ENCODE measurements at regions not wholly inside any gene's neighbourhood (a gene's known extent, or its start where the extent isn't known, plus 50 kb on each side); places are given as distances from the start of the nearest gene placed in this dataset.

GRCh38 chr2:163453920-163454319 lies 281.9 kb downstream of the FIGN start:
- no peak overlapping the region for H3K4me3 ChIP-seq (ENCODE audit: control insufficient read depth, low read depth, low read length)
- no peak for DNase-seq (ENCODE audit: low read depth)
- TF ChIP-seq, protein P1, sequence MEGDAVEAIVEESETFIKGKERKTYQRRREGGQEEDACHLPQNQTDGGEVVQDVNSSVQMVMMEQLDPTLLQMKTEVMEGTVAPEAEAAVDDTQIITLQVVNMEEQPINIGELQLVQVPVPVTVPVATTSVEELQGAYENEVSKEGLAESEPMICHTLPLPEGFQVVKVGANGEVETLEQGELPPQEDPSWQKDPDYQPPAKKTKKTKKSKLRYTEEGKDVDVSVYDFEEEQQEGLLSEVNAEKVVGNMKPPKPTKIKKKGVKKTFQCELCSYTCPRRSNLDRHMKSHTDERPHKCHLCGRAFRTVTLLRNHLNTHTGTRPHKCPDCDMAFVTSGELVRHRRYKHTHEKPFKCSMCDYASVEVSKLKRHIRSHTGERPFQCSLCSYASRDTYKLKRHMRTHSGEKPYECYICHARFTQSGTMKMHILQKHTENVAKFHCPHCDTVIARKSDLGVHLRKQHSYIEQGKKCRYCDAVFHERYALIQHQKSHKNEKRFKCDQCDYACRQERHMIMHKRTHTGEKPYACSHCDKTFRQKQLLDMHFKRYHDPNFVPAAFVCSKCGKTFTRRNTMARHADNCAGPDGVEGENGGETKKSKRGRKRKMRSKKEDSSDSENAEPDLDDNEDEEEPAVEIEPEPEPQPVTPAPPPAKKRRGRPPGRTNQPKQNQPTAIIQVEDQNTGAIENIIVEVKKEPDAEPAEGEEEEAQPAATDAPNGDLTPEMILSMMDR (IDR thresholded peaks at IDR 0.05; ENCODE audit: control insufficient read depth, insufficient read depth, low read depth, low read length, missing control alignments), result no peak

DNA sequence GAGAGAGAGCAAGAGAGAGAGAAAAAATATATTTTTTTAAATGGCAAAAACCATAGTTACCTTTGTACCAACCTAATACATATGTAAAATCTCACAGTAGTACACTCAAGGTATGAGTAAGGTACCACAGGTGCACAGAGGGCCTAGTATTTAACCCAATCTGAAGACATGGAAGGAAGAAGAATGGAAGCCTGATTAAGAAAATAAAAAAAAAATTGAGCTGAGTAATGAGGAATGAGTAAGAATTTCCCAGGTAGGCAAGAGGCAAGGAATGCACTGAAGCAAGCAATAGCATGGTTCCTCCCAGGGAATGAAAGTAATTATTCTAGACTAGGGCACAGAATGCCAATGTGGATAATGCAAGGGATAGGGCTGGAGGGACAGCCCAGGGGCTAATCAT lies 294.2 kb downstream of the FIGN start:
- no peak overlapping the region for H3K4me3 ChIP-seq (ENCODE audit: control insufficient read depth, low read depth, low read length)
- TF ChIP-seq, protein P1 (IDR thresholded peaks at IDR 0.05; ENCODE audit: control insufficient read depth, insufficient read depth, low read depth, low read length, missing control alignments), result no peak
- no peak for DNase-seq (ENCODE audit: low read depth)

DNA sequence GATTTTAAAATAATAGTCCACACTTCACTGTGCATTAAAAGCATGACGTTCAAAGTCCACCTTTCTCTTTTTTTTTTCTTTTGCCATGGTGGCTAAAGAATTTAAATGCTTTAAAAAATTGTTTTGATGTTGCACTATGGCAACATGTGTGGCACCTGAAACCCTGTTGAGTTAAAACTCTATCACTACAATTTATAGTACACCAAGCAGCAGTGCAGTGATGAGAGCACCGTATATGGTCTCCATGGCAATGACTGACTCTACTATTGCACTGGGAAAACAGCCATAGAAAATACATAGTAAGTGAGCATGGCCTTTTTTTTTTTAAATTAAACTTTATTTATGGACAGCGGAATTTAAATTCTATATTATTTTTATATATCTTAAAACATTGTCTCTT lies 298.8 kb downstream of the FIGN start:
- no peak overlapping the region for H3K4me3 ChIP-seq (ENCODE audit: control insufficient read depth, low read depth, low read length)
- TF ChIP-seq, protein P1 (IDR thresholded peaks at IDR 0.05; ENCODE audit: control insufficient read depth, insufficient read depth, low read depth, low read length, missing control alignments), result no peak
- no peak for DNase-seq (ENCODE audit: low read depth)

DNA sequence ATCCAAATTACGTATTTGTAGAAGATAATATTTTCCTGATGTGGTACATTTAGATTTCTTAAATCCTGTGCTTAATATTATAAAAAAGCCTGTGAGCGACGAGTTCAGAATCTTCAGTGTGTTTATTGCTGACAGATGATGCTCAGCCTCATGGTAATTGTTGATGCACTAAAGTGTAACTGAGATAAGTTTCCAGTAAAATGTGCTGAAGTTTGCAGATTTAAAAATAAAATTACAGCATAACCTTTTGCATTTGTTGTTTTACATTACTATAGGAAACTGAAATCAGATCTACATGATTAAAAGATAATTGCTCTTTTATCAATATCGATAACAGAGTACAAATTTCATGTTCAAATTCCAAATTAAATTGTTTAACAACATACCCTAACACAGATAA lies 307.6 kb downstream of the FIGN start:
- no peak overlapping the region for H3K4me3 ChIP-seq (ENCODE audit: control insufficient read depth, low read depth, low read length)
- DNase-seq (ENCODE audit: low read depth), result no peak
- TF ChIP-seq, protein P1 (IDR thresholded peaks at IDR 0.05; ENCODE audit: control insufficient read depth, insufficient read depth, low read depth, low read length, missing control alignments), result no peak

GRCh38 chr2:163420604-163421003 lies 315.2 kb downstream of the FIGN start:
- TF ChIP-seq, protein P1 (IDR thresholded peaks at IDR 0.05; ENCODE audit: control insufficient read depth, insufficient read depth, low read depth, low read length, missing control alignments), result no peak
- no peak overlapping the region for H3K4me3 ChIP-seq (ENCODE audit: control insufficient read depth, low read depth, low read length)
- no peak for DNase-seq (ENCODE audit: low read depth)

DNA sequence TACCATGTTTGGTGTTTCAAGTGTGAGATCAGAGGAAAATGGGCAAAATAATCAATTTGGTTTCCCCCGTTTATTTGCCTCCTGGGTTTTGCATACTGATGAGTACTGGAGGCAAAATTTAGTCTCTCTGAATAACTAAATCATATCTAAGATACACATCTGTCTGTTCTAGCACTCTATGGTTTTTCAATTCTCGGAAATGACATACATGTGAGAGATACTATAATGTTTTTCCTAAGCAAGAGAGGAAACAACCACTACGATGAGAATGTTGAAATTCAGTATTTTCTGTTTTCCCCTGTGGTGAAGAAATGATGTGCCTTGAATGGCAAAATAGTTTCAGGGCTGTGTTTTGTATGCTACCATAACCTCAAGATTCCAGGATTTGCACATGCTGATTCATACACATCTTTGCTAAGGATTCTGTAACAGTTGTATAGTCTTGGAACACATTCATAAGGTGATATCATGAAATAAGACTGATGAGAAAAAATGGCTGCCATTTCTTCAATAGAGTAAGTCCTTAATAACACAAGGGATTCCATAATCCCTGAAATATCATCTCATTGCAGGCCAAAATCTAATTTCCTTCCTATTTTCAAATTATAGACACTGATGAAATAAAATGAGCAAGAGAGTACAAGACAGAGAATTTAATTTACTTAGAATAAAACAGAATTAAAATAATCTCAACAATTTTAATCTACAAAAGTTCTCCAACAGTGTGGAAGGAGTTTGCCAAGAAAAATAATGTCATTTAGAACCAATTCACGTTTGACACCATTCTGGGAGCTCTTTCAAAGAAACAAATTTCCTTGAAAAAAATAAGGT lies 316.6 kb downstream of the FIGN start:
- TF ChIP-seq, protein P1 (IDR thresholded peaks at IDR 0.05; ENCODE audit: control insufficient read depth, insufficient read depth, low read depth, low read length, missing control alignments), result no peak
- no peak for DNase-seq (ENCODE audit: low read depth)
- H3K4me3 ChIP-seq (ENCODE audit: control insufficient read depth, low read depth, low read length), result no peak overlapping the region

Measured in AG09309 (cell line).